Neural progenitor cell (in vitro differentiated cells): ENCODE measurements at regions not wholly inside any gene's neighbourhood (a gene's known extent, or its start where the extent isn't known, plus 50 kb on each side); places are given as distances from the start of the nearest gene placed in this dataset.

ENCODE experiments used
- CTCF ChIP-seq: fragments of 200-600 bp; sonication (generic); IDR thresholded peaks from 2 replicates; pipeline ENCODE4 v1.5.1; 2017; ENCODE audit warnings: antibody characterized with exemption, mild to moderate bottlenecking
- EZH2 ChIP-seq: fragments of 200-600 bp; sonication (generic); IDR thresholded peaks from 2 replicates; pipeline ENCODE4 v1.6.1; 2017; ENCODE audit warnings: antibody characterized with exemption, mild to moderate bottlenecking, moderate library complexity
- EZH2phosphoT487 ChIP-seq: fragments of 200-600 bp; sonication (generic); IDR thresholded peaks from 2 replicates; pipeline ENCODE4 v1.6.1; 2017; ENCODE audit warnings: antibody characterized with exemption

GRCh38 chr13:44311011-44311780, 62.4 kb upstream of the SERP2 start:
- no peak for TF ChIP-seq EZH2
- TF ChIP-seq CTCF: no peak
- TF ChIP-seq EZH2phosphoT487: no peak
